ENCODE measurements at regions not wholly inside any gene's neighbourhood (a gene's known extent, or its start where the extent isn't known, plus 50 kb on each side); places are given as distances from the start of the nearest gene placed in this dataset.

GRCh38 chr17:53428913-53429312 is 393.8 kb upstream of the KIF2B start:
- Mint-ChIP-seq H3K27ac (no peak overlapping the region), H3K4me1 (no peaks in the 10 kb centered on the region), H3K27me3 (no peaks in the 10 kb centered on the region), H3K9me3 (peaks cover 5 to 36% (median 7%) of the 10 kb centered on the region in 5 donors), H3K36me3 (no peaks in the 10 kb centered on the region), H3K4me3 (no peak overlapping the region)
- Histone ChIP-seq H3K4me3 (ENCODE audit: low read length) (no peak overlapping the region), H3K27me3 (ENCODE audit: insufficient read depth, low read length, poor library complexity, severe bottlenecking) (no peaks in the 10 kb centered on the region), H3K27ac (ENCODE audit: low read depth, low read length) (no peak overlapping the region), H3K36me3 (ENCODE audit: insufficient read depth, low read length) (no peaks in the 10 kb centered on the region), H3K4me1 (ENCODE audit: insufficient read depth, low read length) (no peaks in the 10 kb centered on the region), H3K9me3 (ENCODE audit: low read length) (no peaks in the 10 kb centered on the region)
- DNase-seq, result no peak
- ChIA-PET CTCF (no interaction called here), POLR2A (no interaction called here)

- H3K27me3 Mint-ChIP-seq, result no peaks in the 10 kb centered on the region
- H3K4me3 Mint-ChIP-seq, result no peak overlapping the region
- no peak overlapping the region for H3K27ac Mint-ChIP-seq
- ChIA-PET CTCF (no interaction called here), POLR2A (no interaction called here)
- no peak for DNase-seq
- Histone ChIP-seq H3K27ac (ENCODE audit: low read depth, low read length) (no peak overlapping the region), H3K27me3 (ENCODE audit: insufficient read depth, low read length, poor library complexity, severe bottlenecking) (no peaks in the 10 kb centered on the region), H3K36me3 (ENCODE audit: insufficient read depth, low read length) (no peaks in the 10 kb centered on the region), H3K4me3 (ENCODE audit: low read length) (no peak overlapping the region), H3K9me3 (ENCODE audit: low read length) (no peaks in the 10 kb centered on the region), H3K4me1 (ENCODE audit: insufficient read depth, low read length) (no peaks in the 10 kb centered on the region)
- no peaks in the 10 kb centered on the region for H3K36me3 Mint-ChIP-seq
- H3K4me1 Mint-ChIP-seq, result no peaks in the 10 kb centered on the region
- H3K9me3 Mint-ChIP-seq, result peaks cover 9 to 38% (median 12%) of the 10 kb centered on the region in 5 donors
Measured at GRCh38 chr17:53426505-53426904, 396.2 kb upstream of the KIF2B start.

GRCh38 chr17:53420035-53420641 is 402.6 kb upstream of the KIF2B start:
- Histone ChIP-seq H3K4me3 (ENCODE audit: low read length) (no peak overlapping the region), H3K27ac (ENCODE audit: low read depth, low read length) (no peak overlapping the region), H3K27me3 (ENCODE audit: insufficient read depth, low read length, poor library complexity, severe bottlenecking) (no peaks in the 10 kb centered on the region), H3K4me1 (ENCODE audit: insufficient read depth, low read length) (no peaks in the 10 kb centered on the region), H3K9me3 (ENCODE audit: low read length) (no peaks in the 10 kb centered on the region), H3K36me3 (ENCODE audit: insufficient read depth, low read length) (no peaks in the 10 kb centered on the region)
- no peak overlapping the region for H3K4me3 Mint-ChIP-seq
- H3K36me3 Mint-ChIP-seq, result no peaks in the 10 kb centered on the region
- peaks cover 8 to 28% (median 11%) of the 10 kb centered on the region in 5 donors for H3K9me3 Mint-ChIP-seq
- H3K27me3 Mint-ChIP-seq, result no peaks in the 10 kb centered on the region
- H3K4me1 Mint-ChIP-seq, result no peaks in the 10 kb centered on the region
- POLR2A ChIA-PET, result no interaction called here
- CTCF ChIA-PET, result no interaction called here
- DNase-seq, result no peak
- no peak overlapping the region for H3K27ac Mint-ChIP-seq

GRCh38 chr17:53409588-53409987 is 413.1 kb upstream of the KIF2B start:
- H3K9me3 Mint-ChIP-seq, result peaks cover 10 to 28% (median 17%) of the 10 kb centered on the region in 5 donors
- Histone ChIP-seq H3K4me1 (ENCODE audit: insufficient read depth, low read length) (no peaks in the 10 kb centered on the region), H3K9me3 (ENCODE audit: low read length) (no peaks in the 10 kb centered on the region), H3K36me3 (ENCODE audit: insufficient read depth, low read length) (no peaks in the 10 kb centered on the region), H3K4me3 (ENCODE audit: low read length) (no peak overlapping the region), H3K27ac (ENCODE audit: low read depth, low read length) (no peak overlapping the region), H3K27me3 (ENCODE audit: insufficient read depth, low read length, poor library complexity, severe bottlenecking) (no peaks in the 10 kb centered on the region)
- no peak for DNase-seq
- no peak overlapping the region for H3K4me3 Mint-ChIP-seq
- H3K36me3 Mint-ChIP-seq, result no peaks in the 10 kb centered on the region
- ChIA-PET POLR2A (no interaction called here), CTCF (no interaction called here)
- H3K27ac Mint-ChIP-seq, result no peak overlapping the region
- no peaks in the 10 kb centered on the region for H3K27me3 Mint-ChIP-seq
- H3K4me1 Mint-ChIP-seq, result no peaks in the 10 kb centered on the region

- no peaks in the 10 kb centered on the region for H3K27me3 Mint-ChIP-seq
Measured at GRCh38 chr17:53406907-53407306, 415.8 kb upstream of the KIF2B start.

GRCh38 chr17:53391197-53391596 is 431.5 kb upstream of the KIF2B start:
- Mint-ChIP-seq H3K4me3 (no peak overlapping the region), H3K36me3 (no peaks in the 10 kb centered on the region), H3K27me3 (no peaks in the 10 kb centered on the region), H3K27ac (no peak overlapping the region), H3K4me1 (no peaks in the 10 kb centered on the region), H3K9me3 (peaks cover 0 to 6% (median 5%) of the 10 kb centered on the region in 5 donors)
- no peak for DNase-seq
- ChIA-PET POLR2A (no interaction called here), CTCF (no interaction called here)
- no peaks in the 10 kb centered on the region for H3K4me1 ChIP-seq (ENCODE audit: insufficient read depth, low read length)
- no peaks in the 10 kb centered on the region for H3K27me3 ChIP-seq (ENCODE audit: insufficient read depth, low read length, poor library complexity, severe bottlenecking)
- H3K36me3 ChIP-seq (ENCODE audit: insufficient read depth, low read length), result no peaks in the 10 kb centered on the region
- H3K9me3 ChIP-seq (ENCODE audit: low read length), result no peaks in the 10 kb centered on the region
- no peak overlapping the region for H3K4me3 ChIP-seq (ENCODE audit: low read length)
- no peak overlapping the region for H3K27ac ChIP-seq (ENCODE audit: low read depth, low read length)

More at GRCh38 chr17:53406907-53407306, 415.8 kb upstream of the KIF2B start:
- Histone ChIP-seq H3K36me3 (ENCODE audit: insufficient read depth, low read length) (no peaks in the 10 kb centered on the region), H3K4me3 (ENCODE audit: low read length) (no peak overlapping the region), H3K9me3 (ENCODE audit: low read length) (no peaks in the 10 kb centered on the region), H3K27me3 (ENCODE audit: insufficient read depth, low read length, poor library complexity, severe bottlenecking) (no peaks in the 10 kb centered on the region), H3K4me1 (ENCODE audit: insufficient read depth, low read length) (no peaks in the 10 kb centered on the region), H3K27ac (ENCODE audit: low read depth, low read length) (no peak overlapping the region)
- ChIA-PET POLR2A (no interaction called here), CTCF (no interaction called here)
- no peaks in the 10 kb centered on the region for H3K4me1 Mint-ChIP-seq
- H3K36me3 Mint-ChIP-seq, result no peaks in the 10 kb centered on the region
- DNase-seq, result no peak
- H3K4me3 Mint-ChIP-seq, result no peak overlapping the region
- no peak overlapping the region for H3K27ac Mint-ChIP-seq
- H3K9me3 Mint-ChIP-seq, result peaks cover 11 to 26% (median 19%) of the 10 kb centered on the region in 5 donors

- H3K27ac Mint-ChIP-seq, result no peak overlapping the region
- POLR2A ChIA-PET, result no interaction called here
- H3K4me3 ChIP-seq (ENCODE audit: low read length), result no peak overlapping the region
Measured at GRCh38 chr17:53390575-53390974, 432.2 kb upstream of the KIF2B start.

GRCh38 chr17:53387745-53388144 is 435.0 kb upstream of the KIF2B start:
- H3K4me3 ChIP-seq (ENCODE audit: low read length), result no peak overlapping the region
- ChIA-PET POLR2A (no interaction called here), CTCF (no interaction called here)
- H3K27me3 ChIP-seq (ENCODE audit: insufficient read depth, low read length, poor library complexity, severe bottlenecking), result no peaks in the 10 kb centered on the region
- Mint-ChIP-seq H3K27me3 (no peaks in the 10 kb centered on the region), H3K4me3 (no peak overlapping the region), H3K27ac (no peak overlapping the region), H3K9me3 (peaks cover 0 to 6% (median 2%) of the 10 kb centered on the region in 5 donors), H3K36me3 (no peaks in the 10 kb centered on the region), H3K4me1 (no peaks in the 10 kb centered on the region)
- DNase-seq, result no peak
- H3K27ac ChIP-seq (ENCODE audit: low read depth, low read length), result no peak overlapping the region
- H3K36me3 ChIP-seq (ENCODE audit: insufficient read depth, low read length), result no peaks in the 10 kb centered on the region
- H3K9me3 ChIP-seq (ENCODE audit: low read length), result no peaks in the 10 kb centered on the region
- no peaks in the 10 kb centered on the region for H3K4me1 ChIP-seq (ENCODE audit: insufficient read depth, low read length)

More at GRCh38 chr17:53390575-53390974, 432.2 kb upstream of the KIF2B start:
- no peaks in the 10 kb centered on the region for H3K4me1 ChIP-seq (ENCODE audit: insufficient read depth, low read length)
- CTCF ChIA-PET, result no interaction called here
- no peaks in the 10 kb centered on the region for H3K4me1 Mint-ChIP-seq
- H3K36me3 ChIP-seq (ENCODE audit: insufficient read depth, low read length), result no peaks in the 10 kb centered on the region
- H3K9me3 ChIP-seq (ENCODE audit: low read length), result no peaks in the 10 kb centered on the region
- no peak for DNase-seq
- no peak overlapping the region for H3K27ac ChIP-seq (ENCODE audit: low read depth, low read length)
- no peaks in the 10 kb centered on the region for H3K36me3 Mint-ChIP-seq
- H3K27me3 Mint-ChIP-seq, result no peaks in the 10 kb centered on the region
- no peaks in the 10 kb centered on the region for H3K27me3 ChIP-seq (ENCODE audit: insufficient read depth, low read length, poor library complexity, severe bottlenecking)
- H3K9me3 Mint-ChIP-seq, result peaks cover 0 to 6% (median 3%) of the 10 kb centered on the region in 5 donors
- no peak overlapping the region for H3K4me3 Mint-ChIP-seq

GRCh38 chr17:53353919-53354351 is 468.8 kb upstream of the KIF2B start:
- H3K27ac Mint-ChIP-seq, result no peak overlapping the region
- DNase-seq, result no peak
- no peak overlapping the region for H3K4me3 ChIP-seq (ENCODE audit: low read length)
- no peak overlapping the region for H3K27ac ChIP-seq (ENCODE audit: low read depth, low read length)
- peaks cover 7 to 22% (median 12%) of the 10 kb centered on the region in 5 donors for H3K9me3 Mint-ChIP-seq
- H3K36me3 Mint-ChIP-seq, result no peaks in the 10 kb centered on the region
- no peaks in the 10 kb centered on the region for H3K4me1 ChIP-seq (ENCODE audit: insufficient read depth, low read length)
- no peaks in the 10 kb centered on the region for H3K4me1 Mint-ChIP-seq
- CTCF ChIA-PET, result no interaction called here
- H3K27me3 ChIP-seq (ENCODE audit: insufficient read depth, low read length, poor library complexity, severe bottlenecking), result no peaks in the 10 kb centered on the region
- H3K4me3 Mint-ChIP-seq, result no peak overlapping the region
- no peaks in the 10 kb centered on the region for H3K9me3 ChIP-seq (ENCODE audit: low read length)
- no peaks in the 10 kb centered on the region for H3K27me3 Mint-ChIP-seq
- POLR2A ChIA-PET, result no interaction called here
- no peaks in the 10 kb centered on the region for H3K36me3 ChIP-seq (ENCODE audit: insufficient read depth, low read length)
